H9 (cell line): ENCODE measurements at regions not wholly inside any gene's neighbourhood (a gene's known extent, or its start where the extent isn't known, plus 50 kb on each side); places are given as distances from the start of the nearest gene placed in this dataset.

Experiments used
- DNase-seq: peaks from one replicate; pipeline ENCODE4 v3.0.0-alpha.2; 2017
- H2AFZ ChIP-seq: one replicate; pipeline ENCODE4 v1.6.1; 2013; ENCODE audit warnings: mild to moderate bottlenecking, low read length, control low read depth, moderate library complexity
- H2AK5ac ChIP-seq: 2 replicates; pipeline ENCODE4 v1.6.1; 2013; ENCODE audit warnings: low read length, control low read depth, mixed read lengths; ENCODE audit not compliant: insufficient read length
- H2BK120ac ChIP-seq: one replicate; pipeline ENCODE4 v1.6.1; 2013; ENCODE audit warnings: low read depth, mild to moderate bottlenecking, low read length, control low read depth, inconsistent platforms; ENCODE audit not compliant: poor library complexity, severe bottlenecking
- H2BK12ac ChIP-seq: 2 replicates; pipeline ENCODE4 v1.6.1; 2013; ENCODE audit warnings: low read length, control low read depth, mixed read lengths, low read depth; ENCODE audit not compliant: insufficient read length
- H2BK15ac ChIP-seq: 2 replicates; pipeline ENCODE4 v1.6.1; 2013; ENCODE audit warnings: low read depth, low read length, control low read depth
- H2BK20ac ChIP-seq: one replicate; pipeline ENCODE4 v1.6.1; 2013; ENCODE audit warnings: low read depth, mild to moderate bottlenecking, low read length, control low read depth, inconsistent platforms; ENCODE audit not compliant: poor library complexity, severe bottlenecking
- H2BK5ac ChIP-seq: 2 replicates; pipeline ENCODE4 v1.6.1; 2013; ENCODE audit warnings: low read length, control low read depth, mixed read lengths; ENCODE audit not compliant: insufficient read length
- H3K14ac ChIP-seq: 2 replicates; pipeline ENCODE4 v1.6.1; 2013; ENCODE audit warnings: low read length, control low read depth; ENCODE audit not compliant: insufficient read depth
- H3K18ac ChIP-seq: 2 replicates; pipeline ENCODE4 v1.6.1; 2013; ENCODE audit warnings: low read depth, mild to moderate bottlenecking, mixed read lengths, low read length, control low read depth; ENCODE audit not compliant: insufficient read length
- H3K23ac ChIP-seq: 2 replicates; pipeline ENCODE4 v1.6.1; 2013; ENCODE audit warnings: low read length, control low read depth, mixed read lengths, low read depth; ENCODE audit not compliant: insufficient read length
- H3K23me2 ChIP-seq: 2 replicates; pipeline ENCODE4 v1.6.1; 2013; ENCODE audit warnings: low read depth, mild to moderate bottlenecking, mixed read lengths, low read length, control low read depth; ENCODE audit not compliant: insufficient read length, poor library complexity, severe bottlenecking
- H3K27ac ChIP-seq: 2 replicates; pipeline ENCODE4 v1.5.1; 2013; ENCODE audit warnings: low read length, control low read depth, mixed read lengths, low read depth; ENCODE audit not compliant: insufficient read length
- H3K27me3 ChIP-seq: 2 replicates; pipeline ENCODE4 v1.6.1; 2013; ENCODE audit warnings: low read length, control low read depth, inconsistent platforms; ENCODE audit not compliant: insufficient read depth
- H3K4ac ChIP-seq: 2 replicates; pipeline ENCODE4 v1.6.1; 2013; ENCODE audit warnings: low read depth, mild to moderate bottlenecking, control low read depth, inconsistent platforms, low read length, moderate library complexity
- H3K4me1 ChIP-seq: 2 replicates; pipeline ENCODE4 v1.6.1; 2013; ENCODE audit warnings: low read length, control low read depth, inconsistent platforms; ENCODE audit not compliant: insufficient read depth
- H3K4me2 ChIP-seq: 2 replicates; pipeline ENCODE4 v1.6.1; 2013; ENCODE audit warnings: low read length, control low read depth, mixed read lengths; ENCODE audit not compliant: insufficient read length, insufficient read depth
- H3K56ac ChIP-seq: 2 replicates; pipeline ENCODE4 v1.6.1; 2013; ENCODE audit warnings: low read depth, mild to moderate bottlenecking, mixed read lengths, low read length, control low read depth; ENCODE audit not compliant: insufficient read length
- H3K79me1 ChIP-seq: 2 replicates; pipeline ENCODE4 v1.6.1; 2013; ENCODE audit warnings: low read depth, mild to moderate bottlenecking, moderate library complexity, low read length, control low read depth, inconsistent platforms; ENCODE audit not compliant: insufficient read depth, poor library complexity, severe bottlenecking
- H3K79me2 ChIP-seq: 2 replicates; pipeline ENCODE4 v1.6.1; 2013; ENCODE audit warnings: low read length, control low read depth, inconsistent platforms; ENCODE audit not compliant: insufficient read depth
- H3K9ac ChIP-seq: 2 replicates; pipeline ENCODE4 v1.6.1; 2013; ENCODE audit warnings: low read length, control low read depth, mixed read lengths; ENCODE audit not compliant: insufficient read length; ENCODE audit errors: extremely low read depth
- H3K9me3 ChIP-seq: one replicate; pipeline ENCODE4 v1.6.1; 2013; ENCODE audit warnings: low read depth, low read length, inconsistent platforms; ENCODE audit not compliant: control insufficient read depth
- H3T11ph ChIP-seq: one replicate; pipeline ENCODE4 v1.6.1; 2013; ENCODE audit warnings: mild to moderate bottlenecking, low read length, control low read depth, inconsistent platforms
- H4K20me1 ChIP-seq: one replicate; pipeline ENCODE4 v1.6.1; 2013; ENCODE audit not compliant: control insufficient read depth, insufficient read length, insufficient read depth
- H4K5ac ChIP-seq: 2 replicates; pipeline ENCODE4 v1.6.1; 2013; ENCODE audit warnings: low read depth, mild to moderate bottlenecking, mixed read lengths, low read length, control low read depth; ENCODE audit not compliant: insufficient read length
- H4K8ac ChIP-seq: replicated peaks from 2 replicates; pipeline ENCODE4 v1.6.1; 2013; ENCODE audit warnings: low read length, control low read depth, mixed read lengths, low read depth; ENCODE audit not compliant: insufficient read length
- H4K91ac ChIP-seq: 2 replicates; pipeline ENCODE4 v1.6.1; 2013; ENCODE audit warnings: low read depth, mild to moderate bottlenecking, moderate library complexity, mixed read lengths, low read length, control low read depth; ENCODE audit not compliant: insufficient read length
- H3K27ac Mint-ChIP-seq, 3 experiments: 2 replicates in 2 of 3; 3 replicates in 1 of 3; pipeline ENCODE4 v1.8.0; 2020 to 2021; ENCODE audit warnings: mixed read lengths in 3 of 3, mild to moderate bottlenecking in 1 of 3, moderate library complexity in 1 of 3
- H3K27me3 Mint-ChIP-seq: 2 replicates; pipeline ENCODE4 v1.8.0; 2021; ENCODE audit warnings: low read depth, mild to moderate bottlenecking, moderate library complexity, mixed read lengths
- H3K36me3 Mint-ChIP-seq, 3 experiments: 2 replicates in 2 of 3; 3 replicates in 1 of 3; pipeline ENCODE4 v1.8.0; 2020 to 2021; ENCODE audit warnings: low read depth in 3 of 3, mixed read lengths in 3 of 3; ENCODE audit not compliant: insufficient read depth in 1 of 3
- H3K4me1 Mint-ChIP-seq, 2 experiments: 2 replicates each; pipeline ENCODE4 v1.8.0; 2020; ENCODE audit warnings: mixed read lengths in 2 of 2
- H3K4me3 Mint-ChIP-seq, 2 experiments: 2 replicates in 1 of 2; 3 replicates in 1 of 2; pipeline ENCODE4 v1.8.0; 2020 to 2021; ENCODE audit warnings: mild to moderate bottlenecking in 2 of 2, mixed read lengths in 2 of 2, moderate library complexity in 1 of 2
- H3K9me3 Mint-ChIP-seq, 2 experiments: 2 replicates in 1 of 2; 3 replicates in 1 of 2; pipeline ENCODE4 v1.8.0; 2020; ENCODE audit warnings: mild to moderate bottlenecking in 2 of 2, mixed read lengths in 2 of 2, moderate library complexity in 1 of 2
- WGBS: extraction: QIAGEN DNeasy Blood & Tissue Kit; methylation state at CpG from one replicate; pipeline ENCODE4 v1.1.7; 2013; ENCODE audit warnings: missing lambda C conversion rate, low lambda C conversion rate, mixed read lengths; ENCODE audit not compliant: insufficient read length; ENCODE audit errors: extremely low coverage; 5-methylcytosine and 5-hydroxymethylcytosine counted together
- TF ChIP-seq, protein P1 (sequence below): fragments of 200-600 bp; sonication (generic); conservative IDR thresholded peaks from 3 replicates; pipeline ENCODE4 v1.8.0; 2021; ENCODE audit warnings: antibody characterized with exemption, mild to moderate bottlenecking

GRCh38 chr10:58952162-58952601 lies 224.3 kb upstream of the PHYHIPL start:
- Histone ChIP-seq H3K56ac (no peak overlapping the region), H3K4me2 (no peak overlapping the region), H2AFZ (no peak overlapping the region), H4K8ac (no peak overlapping the region), H3K4me1 (no peaks in the 10 kb centered on the region), H2BK12ac (no peak overlapping the region), H3K23ac (no peak overlapping the region), H3K27ac (no peak overlapping the region), H2BK5ac (no peak overlapping the region), H3K18ac (no peak overlapping the region), H3K79me1 (no peaks in the 10 kb centered on the region), H2BK15ac (no peak overlapping the region), H2AK5ac (no peak overlapping the region), H3T11ph (no peak overlapping the region), H2BK120ac (no peak overlapping the region), H3K79me2 (no peaks in the 10 kb centered on the region), H3K9me3 (no peaks in the 10 kb centered on the region), H3K4ac (no peak overlapping the region), H3K23me2 (no peaks in the 10 kb centered on the region), H3K27me3 (no peaks in the 10 kb centered on the region), H3K14ac (no peak overlapping the region), H4K20me1 (no peaks in the 10 kb centered on the region), H4K5ac (no peak overlapping the region), H2BK20ac (no peak overlapping the region), H4K91ac (no peak overlapping the region), H3K9ac (no peak overlapping the region)
- DNase-seq: no peak
- Mint-ChIP-seq H3K9me3 (no peaks in the 10 kb centered on the region), H3K4me3 (no peak overlapping the region), H3K4me1 (no peaks in the 10 kb centered on the region), H3K27me3 (peaks cover 35% of the 10 kb centered on the region), H3K27ac (no peak overlapping the region), H3K36me3 (no peaks in the 10 kb centered on the region)
- TF ChIP-seq, protein P1, sequence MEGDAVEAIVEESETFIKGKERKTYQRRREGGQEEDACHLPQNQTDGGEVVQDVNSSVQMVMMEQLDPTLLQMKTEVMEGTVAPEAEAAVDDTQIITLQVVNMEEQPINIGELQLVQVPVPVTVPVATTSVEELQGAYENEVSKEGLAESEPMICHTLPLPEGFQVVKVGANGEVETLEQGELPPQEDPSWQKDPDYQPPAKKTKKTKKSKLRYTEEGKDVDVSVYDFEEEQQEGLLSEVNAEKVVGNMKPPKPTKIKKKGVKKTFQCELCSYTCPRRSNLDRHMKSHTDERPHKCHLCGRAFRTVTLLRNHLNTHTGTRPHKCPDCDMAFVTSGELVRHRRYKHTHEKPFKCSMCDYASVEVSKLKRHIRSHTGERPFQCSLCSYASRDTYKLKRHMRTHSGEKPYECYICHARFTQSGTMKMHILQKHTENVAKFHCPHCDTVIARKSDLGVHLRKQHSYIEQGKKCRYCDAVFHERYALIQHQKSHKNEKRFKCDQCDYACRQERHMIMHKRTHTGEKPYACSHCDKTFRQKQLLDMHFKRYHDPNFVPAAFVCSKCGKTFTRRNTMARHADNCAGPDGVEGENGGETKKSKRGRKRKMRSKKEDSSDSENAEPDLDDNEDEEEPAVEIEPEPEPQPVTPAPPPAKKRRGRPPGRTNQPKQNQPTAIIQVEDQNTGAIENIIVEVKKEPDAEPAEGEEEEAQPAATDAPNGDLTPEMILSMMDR: no peak
- no CpG with 5 or more reads among the region's 5 CpGs for WGBS
